HG02970 (cell line): ENCODE measurements at regions not wholly inside any gene's neighbourhood (a gene's known extent, or its start where the extent isn't known, plus 50 kb on each side); places are given as distances from the start of the nearest gene placed in this dataset.

Experiments
- ATAC-seq: cut with Tn5 transposase; IDR thresholded peaks from one replicate; pipeline ENCODE4 v1.9.1; 2021; ENCODE audit warnings: mild to moderate bottlenecking, moderate library complexity, moderate number of reproducible peaks; ENCODE audit not compliant: unreplicated experiment, low FRiP score

- ATAC-seq, result no peak
Observed at GRCh38 chr6:11333132-11333849, 100.8 kb upstream of the NEDD9 start.

GRCh38 chr6:11332463-11332862 is 100.0 kb upstream of the NEDD9 start:
- no peak for ATAC-seq

GRCh38 chr6:11331111-11331510 is 98.6 kb upstream of the NEDD9 start:
- no peak for ATAC-seq

GRCh38 chr6:11330413-11330760 is 97.9 kb upstream of the NEDD9 start:
- ATAC-seq, result no peak

GRCh38 chr6:11329726-11330412 is 97.4 kb upstream of the NEDD9 start:
- ATAC-seq, result no peak

- ATAC-seq, result no peak
Observed at GRCh38 chr6:11328613-11329247, 96.3 kb upstream of the NEDD9 start.

GRCh38 chr6:11327961-11328360 is 95.5 kb upstream of the NEDD9 start:
- no peak for ATAC-seq

GRCh38 chr6:11326116-11326515 is 93.6 kb upstream of the NEDD9 start:
- ATAC-seq, result no peak

GRCh38 chr6:11324453-11325015 is 92.1 kb upstream of the NEDD9 start:
- no peak for ATAC-seq

- no peak for ATAC-seq
Observed at GRCh38 chr6:11323666-11324452, 91.4 kb upstream of the NEDD9 start.

GRCh38 chr6:11322252-11322885 is 89.9 kb upstream of the NEDD9 start:
- ATAC-seq, result no peak

GRCh38 chr6:11320914-11321597 is 88.6 kb upstream of the NEDD9 start:
- no peak for ATAC-seq

- no peak for ATAC-seq
Observed at GRCh38 chr6:11318835-11319813, 86.7 kb upstream of the NEDD9 start.

GRCh38 chr6:11317885-11318771 is 85.7 kb upstream of the NEDD9 start:
- no peak for ATAC-seq

- ATAC-seq, result no peak
Observed at GRCh38 chr6:11315743-11316437, 83.4 kb upstream of the NEDD9 start.

- no peak for ATAC-seq
Observed at GRCh38 chr6:11313207-11313606, 80.7 kb upstream of the NEDD9 start.

- no peak for ATAC-seq
Observed at GRCh38 chr6:11311970-11312369, 79.5 kb upstream of the NEDD9 start.
